Mesothelial cell of epicardium (in vitro differentiated cells): ENCODE measurements at regions not wholly inside any gene's neighbourhood (a gene's known extent, or its start where the extent isn't known, plus 50 kb on each side); places are given as distances from the start of the nearest gene placed in this dataset.
A peak's percentile ranks its signal among the peaks of the same experiment; 100 is the strongest.

Source experiments
- DNase-seq, 2 experiments: peaks; one replicate each; pipeline ENCODE4 v3.0.0; 2021; ENCODE audit warnings: low spot score in 2 of 2; ENCODE audit not compliant: unreplicated experiment in 2 of 2
- H3K27ac Mint-ChIP-seq: 2 replicates; pipeline ENCODE4 v1.8.0; 2021; ENCODE audit warnings: mixed read lengths
- H3K27me3 Mint-ChIP-seq: 2 replicates; pipeline ENCODE4 v1.8.0; 2021; ENCODE audit warnings: low read depth, mixed read lengths
- H3K36me3 Mint-ChIP-seq: 2 replicates; pipeline ENCODE4 v1.8.0; 2021; ENCODE audit warnings: mixed read lengths
- H3K4me1 Mint-ChIP-seq: 2 replicates; pipeline ENCODE4 v1.8.0; 2021; ENCODE audit warnings: mixed read lengths
- H3K4me3 Mint-ChIP-seq: 2 replicates; pipeline ENCODE4 v1.8.0; 2021; ENCODE audit warnings: mild to moderate bottlenecking, moderate library complexity, mixed read lengths
- H3K9me3 Mint-ChIP-seq: 2 replicates; pipeline ENCODE4 v1.8.0; 2021; ENCODE audit warnings: mixed read lengths
- CTCF ChIP-seq: fragments of 200-600 bp; sonication (generic); IDR thresholded peaks from one replicate; pipeline ENCODE4 v1.5.0; 2021; ENCODE audit warnings: antibody characterized with exemption; ENCODE audit not compliant: unreplicated experiment

- TF ChIP-seq CTCF: no peak
- no peak overlapping the region for H3K4me3 Mint-ChIP-seq
- H3K4me1 Mint-ChIP-seq: peaks cover 33% of the 10 kb centered on the region
- no peak for DNase-seq
- H3K36me3 Mint-ChIP-seq: no peaks in the 10 kb centered on the region
- H3K27me3 Mint-ChIP-seq: no peaks in the 10 kb centered on the region
- peak overlapping the region; percentile 87 for H3K27ac Mint-ChIP-seq
- H3K9me3 Mint-ChIP-seq: no peaks in the 10 kb centered on the region
Observed at GRCh38 chr1:209411491-209411929, 172.0 kb upstream of the CAMK1G start.

GRCh38 chr1:209412036-209412435 lies 171.5 kb upstream of the CAMK1G start:
- peak overlapping the region; percentile 87 for H3K27ac Mint-ChIP-seq
- no peak for TF ChIP-seq CTCF

GRCh38 chr1:209412566-209412965 lies 170.9 kb upstream of the CAMK1G start:
- no peak overlapping the region for H3K27ac Mint-ChIP-seq

More at GRCh38 chr1:209412036-209412435, 171.5 kb upstream of the CAMK1G start:
- H3K27me3 Mint-ChIP-seq: no peaks in the 10 kb centered on the region
- H3K4me1 Mint-ChIP-seq: peaks cover 33% of the 10 kb centered on the region
- no peak overlapping the region for H3K4me3 Mint-ChIP-seq
- H3K9me3 Mint-ChIP-seq: no peaks in the 10 kb centered on the region
- DNase-seq: no peak
- no peaks in the 10 kb centered on the region for H3K36me3 Mint-ChIP-seq

GRCh38 chr1:209413062-209413461 lies 170.5 kb upstream of the CAMK1G start:
- DNase-seq: no peak
- H3K27me3 Mint-ChIP-seq: no peaks in the 10 kb centered on the region
- H3K36me3 Mint-ChIP-seq: no peaks in the 10 kb centered on the region
- TF ChIP-seq CTCF: no peak
- no peak overlapping the region for H3K4me3 Mint-ChIP-seq
- H3K4me1 Mint-ChIP-seq: peaks cover 33% of the 10 kb centered on the region
- no peak overlapping the region for H3K27ac Mint-ChIP-seq
- no peaks in the 10 kb centered on the region for H3K9me3 Mint-ChIP-seq

More at GRCh38 chr1:209412566-209412965, 170.9 kb upstream of the CAMK1G start:
- no peaks in the 10 kb centered on the region for H3K27me3 Mint-ChIP-seq
- H3K4me3 Mint-ChIP-seq: no peak overlapping the region
- H3K9me3 Mint-ChIP-seq: no peaks in the 10 kb centered on the region
- TF ChIP-seq CTCF: no peak
- peaks cover 33% of the 10 kb centered on the region for H3K4me1 Mint-ChIP-seq
- no peaks in the 10 kb centered on the region for H3K36me3 Mint-ChIP-seq
- no peak for DNase-seq

- Mint-ChIP-seq H3K4me3 (no peak overlapping the region), H3K36me3 (no peaks in the 10 kb centered on the region), H3K9me3 (no peaks in the 10 kb centered on the region), H3K27me3 (no peaks in the 10 kb centered on the region), H3K4me1 (peaks cover 44% of the 10 kb centered on the region), H3K27ac (no peak overlapping the region)
- no peak for TF ChIP-seq CTCF
- no peak for DNase-seq
Observed at GRCh38 chr1:209414803-209415329, 168.6 kb upstream of the CAMK1G start.

GRCh38 chr1:209416039-209416438 lies 167.5 kb upstream of the CAMK1G start:
- no peaks in the 10 kb centered on the region for H3K36me3 Mint-ChIP-seq
- H3K27ac Mint-ChIP-seq: peak overlapping the region; percentile 84
- no peak for DNase-seq
- H3K27me3 Mint-ChIP-seq: no peaks in the 10 kb centered on the region
- no peak for TF ChIP-seq CTCF
- H3K4me3 Mint-ChIP-seq: no peak overlapping the region
- no peaks in the 10 kb centered on the region for H3K9me3 Mint-ChIP-seq
- peaks cover 46% of the 10 kb centered on the region for H3K4me1 Mint-ChIP-seq
